Left renal cortex interstitium (tissue), 4 donors: ENCODE measurements at regions not wholly inside any gene's neighbourhood (a gene's known extent, or its start where the extent isn't known, plus 50 kb on each side); places are given as distances from the start of the nearest gene placed in this dataset.
"Not testable (repeated sequence)": the region's sequence is repeated elsewhere in the genome, so short reads cannot be mapped to it uniquely, and the experiment has no call there.

Experiments used
- DNase-seq, 4 donors: peaks; one replicate each; pipeline ENCODE4 v3.0.0-alpha.2; 2013; ENCODE audit warnings: low read depth in 4 of 4, low spot score in 2 of 4, missing footprints in 1 of 4

- no peak for DNase-seq
These were observed 104.6 kb downstream of the ZBTB18 start for GRCh38 chr1:244155661-244156060.

DNA sequence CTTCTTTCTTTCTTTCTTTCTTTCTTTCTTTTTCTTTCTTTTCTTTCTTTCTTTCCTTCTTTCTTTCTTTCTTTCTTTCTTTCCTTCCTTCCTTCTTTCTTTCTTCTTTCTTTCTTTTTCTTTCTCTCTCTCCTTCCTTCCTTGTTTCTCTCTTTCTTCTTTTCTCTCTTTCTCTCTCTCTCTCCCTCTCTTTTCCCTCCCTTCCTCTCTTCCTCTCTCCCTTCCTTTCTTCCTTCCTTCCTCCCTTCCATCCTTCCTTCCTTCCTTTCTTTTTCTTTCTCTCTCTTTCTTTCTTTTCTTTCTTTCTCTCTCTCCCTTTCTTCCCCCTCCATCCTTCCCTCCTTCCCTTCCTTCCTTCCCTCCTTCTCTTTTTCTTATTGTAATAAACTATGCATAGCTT, 105.5 kb downstream of the ZBTB18 start:
- not testable (repeated sequence) for DNase-seq

DNA sequence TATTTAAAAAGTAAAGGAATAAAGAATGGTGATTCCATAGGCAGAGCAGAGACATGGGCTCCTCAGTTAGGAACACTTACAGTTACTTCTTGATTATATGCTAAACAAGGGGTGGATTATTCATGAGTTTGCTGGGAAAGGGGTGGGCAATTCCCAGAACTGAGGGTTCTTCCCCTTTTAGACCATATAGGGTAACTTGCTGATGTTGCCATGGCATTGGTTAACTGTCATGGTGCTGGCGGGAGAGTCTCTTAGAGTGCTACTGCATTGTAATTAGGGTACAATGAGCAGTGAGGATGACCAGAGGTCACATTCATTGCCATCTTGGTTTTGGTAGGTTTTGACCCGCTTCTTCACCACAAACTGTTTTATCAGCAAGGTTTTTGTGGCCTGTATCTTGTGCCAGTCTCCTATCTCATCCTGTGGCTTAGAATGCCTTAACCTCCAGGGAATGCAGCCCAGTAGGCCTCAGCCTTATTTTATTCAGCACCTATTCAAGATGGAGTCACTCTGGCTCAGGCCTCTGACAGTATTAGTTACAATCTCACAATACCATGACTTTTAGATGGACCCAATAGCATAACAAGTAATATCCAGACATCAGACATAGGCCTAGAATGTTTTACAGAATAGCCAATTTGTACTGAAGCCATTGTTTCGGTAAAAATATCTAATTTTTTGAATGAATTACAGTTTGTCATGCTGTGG, 106.8 kb downstream of the ZBTB18 start:
- no peak for DNase-seq

- no peak for DNase-seq
These were observed 108.6 kb downstream of the ZBTB18 start for GRCh38 chr1:244159646-244160045.

DNA sequence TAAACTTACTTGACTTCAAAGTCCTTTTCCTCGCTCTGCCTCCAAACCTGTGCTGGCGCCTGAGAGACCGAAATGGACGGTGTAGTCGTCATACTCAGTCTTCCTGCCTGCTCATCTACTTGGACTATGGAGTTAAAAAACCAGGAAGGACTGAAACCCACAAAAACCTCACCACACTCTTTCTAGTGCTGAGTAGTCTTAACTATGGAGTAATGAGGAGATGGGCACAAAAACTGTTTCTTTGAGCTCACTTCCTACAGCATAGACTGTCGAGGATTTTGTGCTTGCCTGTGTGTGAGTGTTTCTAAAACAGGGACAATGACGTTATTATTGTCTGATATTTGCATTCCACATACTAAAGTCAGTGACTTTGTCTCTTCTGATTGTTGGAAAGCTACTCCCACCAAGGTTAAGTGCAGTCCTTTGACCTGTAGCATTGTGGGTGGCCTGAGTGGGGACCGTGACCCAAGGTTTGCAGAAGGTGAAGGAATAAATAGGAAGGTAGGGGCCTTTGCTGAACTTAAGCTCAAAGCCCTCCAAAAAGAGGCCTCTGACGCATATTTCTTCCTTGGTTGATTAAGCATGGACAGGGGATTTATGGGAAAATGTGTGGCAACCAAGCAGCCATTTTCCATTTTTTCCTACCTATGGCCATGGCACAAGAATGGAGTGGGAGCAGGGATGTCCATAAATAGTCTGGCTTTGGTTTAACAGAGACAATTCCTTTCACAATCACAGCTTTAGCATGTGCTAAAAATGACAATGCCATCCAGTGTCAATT, 109.6 kb downstream of the ZBTB18 start:
- DNase-seq = no peak

GRCh38 chr1:244161236-244161510, 110.1 kb downstream of the ZBTB18 start:
- DNase-seq = no peak

GRCh38 chr1:244162786-244163530, 111.9 kb downstream of the ZBTB18 start:
- no peak for DNase-seq

GRCh38 chr1:244163861-244164510, 112.9 kb downstream of the ZBTB18 start:
- DNase-seq = no peak

DNA sequence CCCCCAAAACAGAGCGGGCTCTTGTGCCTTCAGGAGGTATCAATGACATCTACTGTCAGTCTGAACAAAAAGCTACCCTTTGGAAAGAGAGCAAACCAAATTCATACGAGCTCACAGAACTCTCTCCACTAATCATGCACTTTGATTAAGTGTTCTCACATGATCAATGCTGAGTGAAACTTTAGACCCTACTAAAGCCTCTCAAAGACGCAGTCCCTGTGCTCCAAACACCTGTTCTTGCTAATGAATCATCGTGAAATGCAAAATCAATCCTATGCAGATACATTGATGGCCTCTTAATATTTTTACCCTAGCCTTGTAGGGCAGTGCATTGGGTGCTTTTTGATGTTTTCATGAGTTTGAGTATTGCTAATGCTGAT, 113.4 kb downstream of the ZBTB18 start:
- no peak for DNase-seq

GRCh38 chr1:244165021-244165420, 113.9 kb downstream of the ZBTB18 start:
- no peak for DNase-seq

GRCh38 chr1:244165701-244166100, 114.6 kb downstream of the ZBTB18 start:
- DNase-seq = no peak

GRCh38 chr1:244171241-244171985, 120.3 kb downstream of the ZBTB18 start:
- DNase-seq = no peak

DNA sequence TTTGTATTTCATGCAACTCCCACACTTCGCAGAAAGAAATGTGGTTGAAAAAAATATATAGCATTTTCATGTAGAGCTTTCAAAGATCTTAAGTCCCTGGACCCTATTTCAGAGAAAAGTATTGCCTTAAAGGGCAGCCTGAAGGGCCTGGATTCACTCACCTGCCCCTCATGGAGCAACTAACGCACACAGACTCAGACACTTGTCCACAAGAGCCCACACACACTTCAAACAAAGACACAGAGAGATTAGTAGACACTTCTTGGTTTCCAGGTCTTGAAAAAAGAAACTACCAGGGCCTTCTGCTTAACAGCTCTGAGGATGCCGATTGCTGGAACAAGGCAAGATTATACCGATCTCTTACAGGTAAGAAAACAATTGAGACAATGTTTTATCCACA, 122.2 kb downstream of the ZBTB18 start:
- no peak for DNase-seq

GRCh38 chr1:244173769-244174168, 122.7 kb downstream of the ZBTB18 start:
- no peak for DNase-seq

GRCh38 chr1:244174922-244175521, 123.9 kb downstream of the ZBTB18 start:
- DNase-seq = no peak

- DNase-seq = no peak
These were observed 125.1 kb downstream of the ZBTB18 start for GRCh38 chr1:244176201-244176600.

DNA sequence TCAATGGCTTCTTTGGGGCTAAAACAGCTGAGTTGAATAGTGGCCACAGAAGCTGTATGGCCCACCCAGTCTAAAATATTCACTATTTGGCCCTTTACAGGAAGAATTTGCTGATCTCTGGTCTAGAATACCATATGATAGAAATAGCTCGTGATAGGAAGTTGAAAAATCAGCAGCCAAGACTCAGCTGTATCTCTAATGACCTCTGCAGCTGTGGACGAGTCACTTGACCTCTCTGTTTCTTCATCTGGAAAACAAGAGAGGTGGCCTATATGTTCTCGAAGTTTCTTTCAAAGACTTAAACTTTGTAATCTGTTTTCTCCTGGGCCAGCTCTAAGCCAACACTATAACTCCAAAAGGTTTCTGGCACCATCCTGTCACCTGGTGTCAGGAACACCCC, 129.2 kb downstream of the ZBTB18 start:
- no peak for DNase-seq

DNA sequence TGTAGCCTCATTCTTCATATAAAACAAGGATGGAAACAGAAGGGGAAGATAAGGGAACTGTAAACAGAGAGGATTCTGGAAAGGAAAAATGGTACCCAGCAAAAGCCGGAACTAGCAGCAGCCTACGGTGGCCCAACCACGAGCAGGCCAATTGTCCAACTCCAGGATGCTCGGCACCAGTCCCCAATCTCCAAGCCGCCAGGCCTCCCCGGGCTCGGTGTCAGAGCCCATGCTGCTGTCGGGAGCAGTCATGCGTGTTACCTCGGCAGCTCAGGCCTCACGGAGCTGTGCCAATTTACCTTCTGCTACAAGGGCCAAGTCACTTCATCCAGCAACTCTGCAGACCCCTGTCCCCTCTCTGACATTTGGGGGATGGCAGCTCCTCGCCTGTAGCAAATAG, 130.8 kb downstream of the ZBTB18 start:
- no peak for DNase-seq

DNA sequence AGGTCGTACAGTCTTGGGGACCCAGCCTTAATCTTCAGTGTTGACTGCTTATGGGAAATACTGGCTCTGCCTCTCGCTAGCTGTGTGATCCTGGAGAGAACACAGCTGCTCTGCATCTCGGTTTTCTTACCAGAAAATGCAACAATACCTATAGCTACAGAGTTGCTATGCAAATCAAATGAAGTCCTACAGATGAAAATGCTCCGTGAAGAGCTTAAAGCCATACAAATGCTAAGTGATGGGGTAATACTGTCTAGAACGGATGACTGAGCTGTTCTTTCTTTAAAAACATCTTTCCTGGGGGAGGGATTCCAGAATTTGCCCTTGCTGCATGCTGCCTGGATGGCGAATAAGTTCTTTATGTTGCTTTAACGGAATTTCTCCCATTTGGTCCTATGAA, 132.0 kb downstream of the ZBTB18 start:
- DNase-seq = no peak

DNA sequence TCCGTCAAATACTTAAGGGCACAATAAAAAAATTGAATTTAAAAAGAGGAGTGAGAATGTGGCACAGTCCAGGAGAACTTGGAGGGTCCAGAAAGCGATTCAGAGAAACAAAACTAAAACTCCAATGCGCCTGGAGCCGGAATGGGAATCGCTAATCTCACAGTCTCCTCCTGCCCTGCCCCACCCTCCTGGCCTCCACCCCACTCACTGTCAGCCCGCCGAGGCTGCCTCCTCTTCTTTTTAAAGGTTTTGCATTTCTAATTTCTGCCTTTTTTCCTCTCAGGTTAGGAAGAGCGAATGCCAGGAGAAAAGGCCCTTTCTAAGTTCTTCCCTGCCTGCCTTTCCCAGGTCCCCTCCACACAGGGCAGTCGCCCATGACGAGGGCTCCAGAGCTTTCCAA, 135.3 kb downstream of the ZBTB18 start:
- no peak for DNase-seq
